GM12878 (cell line): ENCODE measurements at regions not wholly inside any gene's neighbourhood (a gene's known extent, or its start where the extent isn't known, plus 50 kb on each side); places are given as distances from the start of the nearest gene placed in this dataset.

Source experiments
- ATAC-seq: fragments of 200-7000 bp; cut with Tn5 transposase; 3 replicates; pipeline ENCODE4 v1.9.1; 2020; ENCODE audit warnings: mild to moderate bottlenecking, moderate library complexity
- BruUV-seq: library from RNA; stranded (reverse); fragments of 400-500 nt; replicated peaks from 2 replicates; lab custom pipeline; 2021; lab: Mats Ljungman, UMichigan
- CTCF ChIA-PET: fragments of 300-600 bp; sonication (Branson Sonifier 250); formaldehyde crosslinking; extraction: SDS; loops from one replicate; lab custom pipeline; 2021; ENCODE audit warnings: inconsistent platforms; lab: Yijun Ruan, JAX
- POLR2A ChIA-PET: fragments of 350-600 bp; formaldehyde crosslinking; extraction: SDS; loops from one replicate; lab custom pipeline; 2021; ENCODE audit warnings: inconsistent platforms; lab: Charles Lee
- RAD21 ChIA-PET: fragments of 300-600 bp; sonication (Branson Sonifier 250); formaldehyde crosslinking; loops from one replicate; lab custom pipeline; 2023; ENCODE audit warnings: antibody characterized with exemption; ENCODE audit not compliant: unreplicated experiment; lab: Charles Lee
- SMC1A ChIA-PET: fragments of 300-600 bp; sonication (Branson Sonifier 250); formaldehyde crosslinking; loops from one replicate; lab custom pipeline; 2023; ENCODE audit not compliant: unreplicated experiment, uncharacterized antibody; lab: Charles Lee
- DNase-seq: peaks from one replicate; pipeline ENCODE4 v3.0.0-alpha.2; 2011; ENCODE audit warnings: low read depth, low spot score
- FAIRE-seq: peaks from 3 replicates; lab custom pipeline; 2011; peaks lifted over from hg19 to GRCh38; lab: Jason Lieb, UNC
- H2AFZ ChIP-seq: 2 replicates; pipeline ENCODE4 v1.6.0; 2011; ENCODE audit warnings: low read depth, low read length, control low read depth; ENCODE audit not compliant: control insufficient read depth
- H3K27ac ChIP-seq: 2 replicates; pipeline ENCODE4 v1.5.1; 2011; ENCODE audit warnings: control low read depth; ENCODE audit not compliant: control insufficient read depth, insufficient read depth
- H3K27me3 ChIP-seq, 2 experiments: replicated peaks in 1 of 2; 2 replicates each; pipeline versions ENCODE4 v1.6.0 to v1.6.1; 2011; ENCODE audit warnings: low read length in 1 of 2; ENCODE audit not compliant: control insufficient read depth in 2 of 2, insufficient read depth in 2 of 2
- H3K36me3 ChIP-seq, 2 experiments: 2 replicates each; pipeline ENCODE4 v1.5.1; 2011; ENCODE audit warnings: low read length in 1 of 2; ENCODE audit not compliant: control insufficient read depth in 2 of 2, insufficient read depth in 2 of 2
- H3K4me1 ChIP-seq: 2 replicates; pipeline ENCODE4 v1.6.1; 2011; ENCODE audit warnings: mild to moderate bottlenecking, low read length, moderate library complexity, mixed read lengths; ENCODE audit not compliant: control insufficient read depth, insufficient read depth
- H3K4me2 ChIP-seq: 2 replicates; pipeline ENCODE4 v1.6.0; 2011; ENCODE audit warnings: control low read depth; ENCODE audit not compliant: control insufficient read depth, insufficient read depth
- H3K4me3 ChIP-seq: fragments of 200-600 bp; sonication (generic); 2 replicates; pipeline ENCODE4 v1.5.1; 2016
- H3K79me2 ChIP-seq: 2 replicates; pipeline ENCODE4 v1.6.0; 2011; ENCODE audit warnings: low read length; ENCODE audit not compliant: control insufficient read depth, insufficient read depth
- H3K9ac ChIP-seq: 2 replicates; pipeline ENCODE4 v1.8.0; 2011; ENCODE audit warnings: low read length, control low read depth, mixed read lengths; ENCODE audit not compliant: control insufficient read depth, insufficient read depth
- H3K9me3 ChIP-seq: replicated peaks from 3 replicates; pipeline ENCODE4 v1.5.1; 2011; ENCODE audit warnings: mild to moderate bottlenecking, low read length; ENCODE audit not compliant: control insufficient read depth, insufficient read depth
- H4K20me1 ChIP-seq: 2 replicates; pipeline ENCODE4 v1.6.0; 2011; ENCODE audit not compliant: control insufficient read depth, insufficient read depth
- BMI1 ChIP-seq: fragments of 450-650 bp; IDR thresholded peaks from 2 replicates; pipeline ENCODE4 v1.6.1; 2016; ENCODE audit warnings: mild to moderate bottlenecking, moderate library complexity, borderline replicate concordance
- BRCA1 ChIP-seq: IDR thresholded peaks from 2 replicates; pipeline ENCODE4 v1.6.1; 2011; ENCODE audit warnings: low read depth, low read length, improper control_type of control experiment
- CBFB ChIP-seq: IDR thresholded peaks from 2 replicates; pipeline ENCODE4 v1.6.1; 2016; ENCODE audit warnings: antibody characterized with exemption, low read depth
- CUX1 ChIP-seq: IDR thresholded peaks from 2 replicates; pipeline ENCODE4 v1.6.1; 2012; ENCODE audit warnings: improper control_type of control experiment, low read depth, low read length; ENCODE audit not compliant: insufficient replicate concordance
- ETV6 ChIP-seq, 2 experiments: fragments of 450-650 bp in 1 of 2; IDR thresholded peaks in 1 of 2; conservative IDR thresholded peaks in 1 of 2; 2 replicates each; pipeline ENCODE4 v1.6.1; 2014; ENCODE audit warnings: antibody characterized with exemption in 1 of 2, borderline replicate concordance in 1 of 2, low read depth in 1 of 2, mild to moderate bottlenecking in 1 of 2, moderate library complexity in 1 of 2
- GABPA ChIP-seq: IDR thresholded peaks from 2 replicates; pipeline ENCODE4 v1.6.1; 2014; ENCODE audit warnings: antibody characterized with exemption, low read depth, mild to moderate bottlenecking, inconsistent platforms
- IKZF1 ChIP-seq: fragments of 450-650 bp; conservative IDR thresholded peaks from 2 replicates; pipeline ENCODE4 v1.6.1; 2017; ENCODE audit warnings: antibody characterized with exemption, mild to moderate bottlenecking
- IKZF2 ChIP-seq, 2 experiments: fragments of 450-650 bp; IDR thresholded peaks; 2 replicates each; pipeline ENCODE4 v1.6.1; 2017; ENCODE audit warnings: mild to moderate bottlenecking in 2 of 2, moderate library complexity in 2 of 2
- IRF3 ChIP-seq: fragments of 450-650 bp; IDR thresholded peaks from 2 replicates; pipeline ENCODE4 v1.6.1; 2014; ENCODE audit warnings: mild to moderate bottlenecking
- MTA2 ChIP-seq: fragments of 450-650 bp; IDR thresholded peaks from 2 replicates; pipeline ENCODE4 v1.6.1; 2016; ENCODE audit warnings: low read depth, mild to moderate bottlenecking, moderate library complexity
- WRNIP1 ChIP-seq: IDR thresholded peaks from 2 replicates; pipeline ENCODE4 v1.6.1; 2011; ENCODE audit warnings: low read depth, low read length, improper control_type of control experiment, borderline replicate concordance
- YBX1 ChIP-seq: fragments of 450-650 bp; IDR thresholded peaks from 2 replicates; pipeline ENCODE4 v1.6.1; 2016; ENCODE audit warnings: antibody characterized with exemption
- ZZZ3 ChIP-seq: IDR thresholded peaks from 2 replicates; pipeline ENCODE4 v1.6.1; 2011; ENCODE audit warnings: low read depth; ENCODE audit not compliant: control insufficient read depth, insufficient read length
- in situ Hi-C: fragments of 300-500 bp; cut with MboI; formaldehyde crosslinking; loops from 9 replicates; pipeline ENCODE4 v1.14.3; 2018; ENCODE audit warnings: mixed read lengths
- intact Hi-C: fragments of 100-400 bp; cut with micrococcal nuclease; formaldehyde crosslinking; loops from one replicate; pipeline ENCODE4 v1.14.2; 2022; ENCODE audit not compliant: unreplicated experiment

- TF ChIP-seq CUX1 (no peak), BRCA1 (no peak), ETV6 (conservative IDR thresholded peaks at IDR 0.05 in 1 of 2, IDR thresholded peaks at IDR 0.05 in 1 of 2; ENCODE audit: borderline replicate concordance in 1 of 2, low read depth in 1 of 2) (no peak), CBFB (no peak), IRF3 (no peak), GABPA (no peak)
Measured at GRCh38 chr17:63325808-63326207, 120.3 kb downstream of the CYB561 start (continued).

- H3K4me1 ChIP-seq, result no peaks in the 10 kb centered on the region
- DNase-seq (no peak), ATAC-seq (no peak), FAIRE-seq (no peak)
- POLR2A ChIA-PET, result no interaction called here
- TF ChIP-seq YBX1 (no peak), IKZF1 (no peak), WRNIP1 (no peak), IKZF2 (IDR thresholded peaks at IDR 0.05) (no peak), MTA2 (no peak), ZZZ3 (no peak), BMI1 (no peak)
- CTCF ChIA-PET, result no interaction called here
- no TSS peak for BruUV-seq
- H3K9ac ChIP-seq, result no peak overlapping the region
- in situ Hi-C loops, result no loop called here
- H3K27me3 ChIP-seq, result no peaks in the 10 kb centered on the region
- H4K20me1 ChIP-seq, result no peaks in the 10 kb centered on the region
- H3K9me3 ChIP-seq, result no peaks in the 10 kb centered on the region
- no peak overlapping the region for H2AFZ ChIP-seq
- no peaks in the 10 kb centered on the region for H3K36me3 ChIP-seq
- no peaks in the 10 kb centered on the region for H3K79me2 ChIP-seq
- RAD21 ChIA-PET, result no interaction called here
- H3K27ac ChIP-seq, result no peak overlapping the region
- intact Hi-C loops, result no loop called here
- SMC1A ChIA-PET, result interaction anchor here (0.6 kb wide), 1 partner anchor 1402 kb away, joined by 6 read pairs; no protein-coding TSS in a partner anchor
- H3K4me3 ChIP-seq, result no peak overlapping the region
- no peak overlapping the region for H3K4me2 ChIP-seq
Measured at GRCh38 chr17:63329876-63330275, 116.2 kb downstream of the CYB561 start.
